Esophagus muscularis mucosa (tissue), 3 donors: ENCODE measurements at regions not wholly inside any gene's neighbourhood (a gene's known extent, or its start where the extent isn't known, plus 50 kb on each side); places are given as distances from the start of the nearest gene placed in this dataset.

Source experiments
- CTCF ChIP-seq, 3 experiments: fragments of 200-600 bp in 2 of 3; fragments of 450-650 bp in 1 of 3; sonication (generic) in 2 of 3; IDR thresholded peaks; one replicate each; pipeline ENCODE4 v1.5.1; 2017 to 2019; ENCODE audit warnings: antibody characterized with exemption in 3 of 3, mild to moderate bottlenecking in 2 of 3, moderate library complexity in 1 of 3
- POLR2AphosphoS5 ChIP-seq, 2 donors: sonication (generic); formaldehyde crosslinking; IDR thresholded peaks; one replicate each; pipeline ENCODE4 v1.6.1; 2017; ENCODE audit warnings: antibody characterized with exemption in 2 of 2

GRCh38 chr6:85185977-85186376 lies 263.9 kb upstream of the NT5E start:
- TF ChIP-seq POLR2AphosphoS5 (IDR thresholded peaks at IDR 0.05) (no peak), CTCF (IDR thresholded peaks at IDR 0.05) (no peak)
